SK-N-SH (cell line): ENCODE measurements at regions not wholly inside any gene's neighbourhood (a gene's known extent, or its start where the extent isn't known, plus 50 kb on each side); places are given as distances from the start of the nearest gene placed in this dataset.

Source experiments
- CHD2 ChIP-seq: fragments of 150-350 bp; IDR thresholded peaks from 2 replicates; pipeline ENCODE4 v1.6.1; 2018; ENCODE audit warnings: low read length; ENCODE audit not compliant: partially characterized antibody
- JUND ChIP-seq: IDR thresholded peaks from 2 replicates; pipeline ENCODE4 v1.4.0; 2012
- TF ChIP-seq, protein P1 (sequence below): fragments of 200-600 bp; sonication (generic); IDR thresholded peaks from 2 replicates; pipeline ENCODE4 v1.6.1; 2017; ENCODE audit warnings: antibody characterized with exemption, mild to moderate bottlenecking, moderate library complexity
- TF ChIP-seq, protein P2 (sequence below): IDR thresholded peaks from 2 replicates; pipeline ENCODE4 v1.4.0; 2012; ENCODE audit warnings: low read depth
- TF ChIP-seq, protein P3 (sequence below): fragments of 150-350 bp; IDR thresholded peaks from 2 replicates; pipeline ENCODE4 v1.6.1; 2017; ENCODE audit warnings: antibody characterized with exemption, low read length, low read depth, borderline replicate concordance

DNA sequence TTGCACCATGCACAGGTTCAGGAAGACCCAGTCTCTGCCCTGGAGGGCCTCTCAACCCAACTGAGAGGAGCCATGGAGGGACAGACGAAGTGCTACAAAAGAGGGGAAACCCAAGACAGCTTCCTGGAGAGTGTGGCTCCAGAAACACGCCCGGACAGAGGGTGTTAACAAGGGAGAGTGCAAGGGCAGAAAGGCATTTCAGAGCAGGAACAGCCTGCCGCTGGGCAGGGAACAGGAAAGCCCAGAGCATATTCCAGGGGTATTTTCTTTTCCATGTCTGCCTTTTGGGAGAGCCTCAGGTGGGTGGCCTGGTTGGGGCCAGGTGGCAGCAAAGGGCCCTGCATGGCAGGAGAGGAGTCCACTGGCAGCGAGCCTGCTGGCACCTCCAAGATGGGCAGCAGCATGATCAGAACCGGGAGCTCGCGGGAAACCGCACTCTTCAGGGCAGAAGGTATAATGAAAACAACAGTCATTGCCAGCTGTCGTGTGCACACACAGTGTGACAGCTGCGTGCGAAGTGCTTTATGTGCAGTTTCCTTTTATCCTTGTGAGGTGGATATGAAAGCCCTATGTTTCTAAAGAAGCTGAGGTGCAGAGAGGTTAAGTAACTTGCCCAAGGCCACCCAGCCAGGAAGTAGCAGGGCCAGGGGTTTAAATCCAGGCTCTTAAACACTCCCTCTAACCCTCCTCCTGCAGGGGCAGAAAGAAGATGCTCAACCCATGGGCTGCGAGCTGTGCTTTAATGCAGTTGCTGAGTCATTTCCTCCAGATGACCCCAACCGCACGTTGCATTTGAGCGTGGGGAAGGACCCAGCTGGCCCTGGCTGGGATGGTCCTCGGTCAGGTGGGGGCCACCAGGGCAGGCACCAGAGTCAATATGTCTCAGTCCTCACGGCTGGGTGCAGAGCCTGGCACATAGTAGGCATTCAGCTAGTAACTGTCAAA lies 128.6 kb downstream of the OAT start:
- TF ChIP-seq, protein P1, sequence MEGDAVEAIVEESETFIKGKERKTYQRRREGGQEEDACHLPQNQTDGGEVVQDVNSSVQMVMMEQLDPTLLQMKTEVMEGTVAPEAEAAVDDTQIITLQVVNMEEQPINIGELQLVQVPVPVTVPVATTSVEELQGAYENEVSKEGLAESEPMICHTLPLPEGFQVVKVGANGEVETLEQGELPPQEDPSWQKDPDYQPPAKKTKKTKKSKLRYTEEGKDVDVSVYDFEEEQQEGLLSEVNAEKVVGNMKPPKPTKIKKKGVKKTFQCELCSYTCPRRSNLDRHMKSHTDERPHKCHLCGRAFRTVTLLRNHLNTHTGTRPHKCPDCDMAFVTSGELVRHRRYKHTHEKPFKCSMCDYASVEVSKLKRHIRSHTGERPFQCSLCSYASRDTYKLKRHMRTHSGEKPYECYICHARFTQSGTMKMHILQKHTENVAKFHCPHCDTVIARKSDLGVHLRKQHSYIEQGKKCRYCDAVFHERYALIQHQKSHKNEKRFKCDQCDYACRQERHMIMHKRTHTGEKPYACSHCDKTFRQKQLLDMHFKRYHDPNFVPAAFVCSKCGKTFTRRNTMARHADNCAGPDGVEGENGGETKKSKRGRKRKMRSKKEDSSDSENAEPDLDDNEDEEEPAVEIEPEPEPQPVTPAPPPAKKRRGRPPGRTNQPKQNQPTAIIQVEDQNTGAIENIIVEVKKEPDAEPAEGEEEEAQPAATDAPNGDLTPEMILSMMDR: no peak
- TF ChIP-seq, protein P2, sequence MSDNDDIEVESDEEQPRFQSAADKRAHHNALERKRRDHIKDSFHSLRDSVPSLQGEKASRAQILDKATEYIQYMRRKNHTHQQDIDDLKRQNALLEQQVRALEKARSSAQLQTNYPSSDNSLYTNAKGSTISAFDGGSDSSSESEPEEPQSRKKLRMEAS: no peak
- TF ChIP-seq CHD2 (no peak), JUND (no peak)
- TF ChIP-seq, protein P3, sequence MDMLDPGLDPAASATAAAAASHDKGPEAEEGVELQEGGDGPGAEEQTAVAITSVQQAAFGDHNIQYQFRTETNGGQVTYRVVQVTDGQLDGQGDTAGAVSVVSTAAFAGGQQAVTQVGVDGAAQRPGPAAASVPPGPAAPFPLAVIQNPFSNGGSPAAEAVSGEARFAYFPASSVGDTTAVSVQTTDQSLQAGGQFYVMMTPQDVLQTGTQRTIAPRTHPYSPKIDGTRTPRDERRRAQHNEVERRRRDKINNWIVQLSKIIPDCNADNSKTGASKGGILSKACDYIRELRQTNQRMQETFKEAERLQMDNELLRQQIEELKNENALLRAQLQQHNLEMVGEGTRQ: no peak
